ENCODE measurements at regions not wholly inside any gene's neighbourhood (a gene's known extent, or its start where the extent isn't known, plus 50 kb on each side); places are given as distances from the start of the nearest gene placed in this dataset.

DNA sequence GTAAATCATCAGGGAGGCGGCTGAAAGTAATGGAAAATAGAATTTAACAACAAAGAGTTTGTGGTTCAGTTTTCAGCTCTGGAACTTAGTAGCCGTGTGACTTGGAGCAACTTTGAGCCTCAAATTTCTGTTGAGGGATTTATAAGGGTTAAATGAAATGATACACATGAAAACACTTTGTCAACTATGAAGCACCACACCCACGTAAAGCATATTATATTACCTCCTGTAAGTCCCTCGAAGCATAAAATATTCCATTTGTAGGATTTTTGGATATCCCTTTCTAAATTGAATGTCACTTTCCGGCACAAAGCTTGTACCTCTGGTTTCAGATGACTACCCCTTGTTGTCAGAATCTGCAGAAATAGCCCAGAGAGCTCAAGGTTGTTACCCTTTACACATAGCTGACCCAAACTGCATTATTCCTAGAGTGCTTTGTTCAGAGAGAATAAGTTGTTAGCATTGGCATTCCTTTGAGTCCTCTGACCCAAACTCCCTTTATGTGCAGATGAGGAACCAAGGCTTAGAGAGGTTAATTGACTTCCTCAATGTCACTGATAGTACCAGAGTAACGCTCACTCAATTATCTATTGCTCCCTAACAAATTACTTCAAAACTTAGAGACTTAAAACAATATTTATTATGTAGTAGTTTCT, 187.9 kb upstream of the UMPS start:
- TF ChIP-seq, protein P1, sequence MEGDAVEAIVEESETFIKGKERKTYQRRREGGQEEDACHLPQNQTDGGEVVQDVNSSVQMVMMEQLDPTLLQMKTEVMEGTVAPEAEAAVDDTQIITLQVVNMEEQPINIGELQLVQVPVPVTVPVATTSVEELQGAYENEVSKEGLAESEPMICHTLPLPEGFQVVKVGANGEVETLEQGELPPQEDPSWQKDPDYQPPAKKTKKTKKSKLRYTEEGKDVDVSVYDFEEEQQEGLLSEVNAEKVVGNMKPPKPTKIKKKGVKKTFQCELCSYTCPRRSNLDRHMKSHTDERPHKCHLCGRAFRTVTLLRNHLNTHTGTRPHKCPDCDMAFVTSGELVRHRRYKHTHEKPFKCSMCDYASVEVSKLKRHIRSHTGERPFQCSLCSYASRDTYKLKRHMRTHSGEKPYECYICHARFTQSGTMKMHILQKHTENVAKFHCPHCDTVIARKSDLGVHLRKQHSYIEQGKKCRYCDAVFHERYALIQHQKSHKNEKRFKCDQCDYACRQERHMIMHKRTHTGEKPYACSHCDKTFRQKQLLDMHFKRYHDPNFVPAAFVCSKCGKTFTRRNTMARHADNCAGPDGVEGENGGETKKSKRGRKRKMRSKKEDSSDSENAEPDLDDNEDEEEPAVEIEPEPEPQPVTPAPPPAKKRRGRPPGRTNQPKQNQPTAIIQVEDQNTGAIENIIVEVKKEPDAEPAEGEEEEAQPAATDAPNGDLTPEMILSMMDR (IDR thresholded peaks at IDR 0.05; ENCODE audit: insufficient read depth, low read length) = no peak
- TF ChIP-seq POLR2AphosphoS5 (IDR thresholded peaks at IDR 0.05; ENCODE audit: low read depth) (no peak), GABPA (IDR thresholded peaks at IDR 0.05; ENCODE audit: low read depth) (no peak)
- TF ChIP-seq, protein P2, sequence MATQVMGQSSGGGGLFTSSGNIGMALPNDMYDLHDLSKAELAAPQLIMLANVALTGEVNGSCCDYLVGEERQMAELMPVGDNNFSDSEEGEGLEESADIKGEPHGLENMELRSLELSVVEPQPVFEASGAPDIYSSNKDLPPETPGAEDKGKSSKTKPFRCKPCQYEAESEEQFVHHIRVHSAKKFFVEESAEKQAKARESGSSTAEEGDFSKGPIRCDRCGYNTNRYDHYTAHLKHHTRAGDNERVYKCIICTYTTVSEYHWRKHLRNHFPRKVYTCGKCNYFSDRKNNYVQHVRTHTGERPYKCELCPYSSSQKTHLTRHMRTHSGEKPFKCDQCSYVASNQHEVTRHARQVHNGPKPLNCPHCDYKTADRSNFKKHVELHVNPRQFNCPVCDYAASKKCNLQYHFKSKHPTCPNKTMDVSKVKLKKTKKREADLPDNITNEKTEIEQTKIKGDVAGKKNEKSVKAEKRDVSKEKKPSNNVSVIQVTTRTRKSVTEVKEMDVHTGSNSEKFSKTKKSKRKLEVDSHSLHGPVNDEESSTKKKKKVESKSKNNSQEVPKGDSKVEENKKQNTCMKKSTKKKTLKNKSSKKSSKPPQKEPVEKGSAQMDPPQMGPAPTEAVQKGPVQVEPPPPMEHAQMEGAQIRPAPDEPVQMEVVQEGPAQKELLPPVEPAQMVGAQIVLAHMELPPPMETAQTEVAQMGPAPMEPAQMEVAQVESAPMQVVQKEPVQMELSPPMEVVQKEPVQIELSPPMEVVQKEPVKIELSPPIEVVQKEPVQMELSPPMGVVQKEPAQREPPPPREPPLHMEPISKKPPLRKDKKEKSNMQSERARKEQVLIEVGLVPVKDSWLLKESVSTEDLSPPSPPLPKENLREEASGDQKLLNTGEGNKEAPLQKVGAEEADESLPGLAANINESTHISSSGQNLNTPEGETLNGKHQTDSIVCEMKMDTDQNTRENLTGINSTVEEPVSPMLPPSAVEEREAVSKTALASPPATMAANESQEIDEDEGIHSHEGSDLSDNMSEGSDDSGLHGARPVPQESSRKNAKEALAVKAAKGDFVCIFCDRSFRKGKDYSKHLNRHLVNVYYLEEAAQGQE (IDR thresholded peaks at IDR 0.05; ENCODE audit: insufficient replicate concordance, low read depth) = no peak
